Memory B cell (primary cell): ENCODE measurements at regions not wholly inside any gene's neighbourhood (a gene's known extent, or its start where the extent isn't known, plus 50 kb on each side); places are given as distances from the start of the nearest gene placed in this dataset.
"Not testable (repeated sequence)": the region's sequence is repeated elsewhere in the genome, so short reads cannot be mapped to it uniquely, and the experiment has no call there.

Experiments used
- ATAC-seq: fragments of 150-1000 bp; cut with Tn5 transposase; 2 replicates; pipeline ENCODE4 v1.10.0; 2021; ENCODE audit warnings: low read depth, mild to moderate bottlenecking, moderate library complexity
- DNase-seq, 2 donors: peaks; one replicate each; pipeline ENCODE4 v3.0.0; 2022; ENCODE audit warnings: low spot score in 2 of 2
- H3K27ac Mint-ChIP-seq: one replicate; pipeline ENCODE4 v1.8.0; 2022; ENCODE audit warnings: mild to moderate bottlenecking, moderate library complexity, mixed read lengths
- H3K27me3 Mint-ChIP-seq: one replicate; pipeline ENCODE4 v1.8.0; 2022; ENCODE audit warnings: mixed read lengths
- H3K36me3 Mint-ChIP-seq: one replicate; pipeline ENCODE4 v1.8.0; 2022; ENCODE audit warnings: mild to moderate bottlenecking, mixed read lengths
- H3K4me1 Mint-ChIP-seq: one replicate; pipeline ENCODE4 v1.8.0; 2022; ENCODE audit warnings: mixed read lengths
- H3K4me3 Mint-ChIP-seq: one replicate; pipeline ENCODE4 v1.8.0; 2022; ENCODE audit warnings: mild to moderate bottlenecking, moderate library complexity, mixed read lengths
- H3K9me3 Mint-ChIP-seq: one replicate; pipeline ENCODE4 v1.8.0; 2022; ENCODE audit warnings: mixed read lengths

GRCh38 chr16:48047241-48047640, 108.6 kb downstream of the ABCC12 start:
- no peaks in the 10 kb centered on the region for H3K9me3 Mint-ChIP-seq
- no peak overlapping the region for H3K4me3 Mint-ChIP-seq
- peaks cover 12% of the 10 kb centered on the region for H3K27me3 Mint-ChIP-seq
- ATAC-seq: no peak
- no peak overlapping the region for H3K27ac Mint-ChIP-seq
- H3K4me1 Mint-ChIP-seq: no peaks in the 10 kb centered on the region
- DNase-seq: no peak
- H3K36me3 Mint-ChIP-seq: no peaks in the 10 kb centered on the region

GRCh38 chr16:48044117-48044516, 111.7 kb downstream of the ABCC12 start:
- no peaks in the 10 kb centered on the region for H3K9me3 Mint-ChIP-seq
- no peak overlapping the region for H3K4me3 Mint-ChIP-seq
- DNase-seq (no peak), ATAC-seq (no peak)
- H3K27me3 Mint-ChIP-seq: peaks cover 6% of the 10 kb centered on the region
- H3K27ac Mint-ChIP-seq: no peak overlapping the region
- no peaks in the 10 kb centered on the region for H3K36me3 Mint-ChIP-seq
- H3K4me1 Mint-ChIP-seq: no peaks in the 10 kb centered on the region

DNA sequence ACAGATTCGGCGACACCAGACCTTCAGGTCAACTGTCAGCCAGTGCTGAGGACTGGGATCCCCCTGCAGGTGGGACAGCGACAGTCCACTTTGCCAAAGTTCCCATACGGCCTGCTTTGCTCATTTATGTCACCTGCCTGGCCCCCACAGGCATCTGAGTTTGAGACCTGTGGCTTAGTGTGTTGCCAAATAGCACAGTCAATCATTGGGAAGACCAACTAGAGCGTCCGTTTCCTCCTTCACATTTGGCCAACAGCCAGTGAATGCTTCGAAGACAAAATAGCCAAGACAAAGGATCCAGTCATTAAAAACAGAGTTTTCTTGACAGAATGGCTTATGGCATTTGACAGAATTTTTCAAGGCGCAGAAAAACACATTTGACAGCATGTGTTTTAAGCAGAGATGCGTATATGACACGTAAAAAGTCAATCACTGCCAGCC, 113.8 kb downstream of the ABCC12 start:
- H3K9me3 Mint-ChIP-seq: no peaks in the 10 kb centered on the region
- no peak overlapping the region for H3K27ac Mint-ChIP-seq
- no peaks in the 10 kb centered on the region for H3K4me1 Mint-ChIP-seq
- H3K36me3 Mint-ChIP-seq: no peaks in the 10 kb centered on the region
- H3K27me3 Mint-ChIP-seq: peaks cover 6% of the 10 kb centered on the region
- DNase-seq (no peak), ATAC-seq (no peak)
- no peak overlapping the region for H3K4me3 Mint-ChIP-seq

- ATAC-seq (no peak), DNase-seq (no peak)
- H3K4me3 Mint-ChIP-seq: no peak overlapping the region
- H3K4me1 Mint-ChIP-seq: no peaks in the 10 kb centered on the region
- peaks cover 9% of the 10 kb centered on the region for H3K27me3 Mint-ChIP-seq
- H3K27ac Mint-ChIP-seq: no peak overlapping the region
- peaks cover 2% of the 10 kb centered on the region for H3K36me3 Mint-ChIP-seq
- H3K9me3 Mint-ChIP-seq: peaks cover 2% of the 10 kb centered on the region
Observed at GRCh38 chr16:48035142-48035541, 120.7 kb downstream of the ABCC12 start.

- no peak for DNase-seq
- H3K27me3 Mint-ChIP-seq: peaks cover 12% of the 10 kb centered on the region
- ATAC-seq: no peak
- peaks cover 2% of the 10 kb centered on the region for H3K9me3 Mint-ChIP-seq
- H3K4me1 Mint-ChIP-seq: no peaks in the 10 kb centered on the region
- no peak overlapping the region for H3K4me3 Mint-ChIP-seq
- H3K27ac Mint-ChIP-seq: no peak overlapping the region
- peaks cover 2% of the 10 kb centered on the region for H3K36me3 Mint-ChIP-seq
Observed at GRCh38 chr16:48030926-48031325, 124.9 kb downstream of the ABCC12 start.

DNA sequence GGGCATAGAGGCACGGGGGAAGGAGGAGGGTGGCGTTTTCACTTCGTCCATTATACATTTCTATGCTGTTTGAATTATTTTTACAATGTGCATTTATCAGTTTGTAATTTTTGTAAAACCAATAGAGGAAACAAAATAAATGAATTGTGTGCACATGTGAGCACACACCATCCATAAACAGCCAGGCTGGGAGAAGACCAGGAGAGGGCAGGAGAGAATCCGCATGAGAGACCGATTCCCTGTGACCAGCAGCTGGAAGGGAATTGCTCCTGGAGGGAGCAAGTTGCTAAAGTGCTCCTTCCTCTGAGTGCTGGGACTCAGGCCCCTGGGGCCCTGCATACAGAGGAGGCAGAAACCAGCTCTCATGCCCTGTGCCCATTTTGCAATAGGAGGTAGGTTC, 126.0 kb downstream of the ABCC12 start:
- Mint-ChIP-seq H3K36me3 (peaks cover 2% of the 10 kb centered on the region), H3K27ac (no peak overlapping the region), H3K4me3 (no peak overlapping the region), H3K27me3 (peaks cover 11% of the 10 kb centered on the region), H3K4me1 (no peaks in the 10 kb centered on the region), H3K9me3 (peaks cover 2% of the 10 kb centered on the region)
- DNase-seq: no peak
- ATAC-seq: no peak

- Mint-ChIP-seq H3K4me3 (no peak overlapping the region), H3K4me1 (no peaks in the 10 kb centered on the region), H3K9me3 (no peaks in the 10 kb centered on the region), H3K36me3 (no peaks in the 10 kb centered on the region), H3K27me3 (peaks cover 12% of the 10 kb centered on the region), H3K27ac (no peak overlapping the region)
- DNase-seq: no peak
- ATAC-seq: no peak
Observed at GRCh38 chr16:48025359-48025758, 130.4 kb downstream of the ABCC12 start.

DNA sequence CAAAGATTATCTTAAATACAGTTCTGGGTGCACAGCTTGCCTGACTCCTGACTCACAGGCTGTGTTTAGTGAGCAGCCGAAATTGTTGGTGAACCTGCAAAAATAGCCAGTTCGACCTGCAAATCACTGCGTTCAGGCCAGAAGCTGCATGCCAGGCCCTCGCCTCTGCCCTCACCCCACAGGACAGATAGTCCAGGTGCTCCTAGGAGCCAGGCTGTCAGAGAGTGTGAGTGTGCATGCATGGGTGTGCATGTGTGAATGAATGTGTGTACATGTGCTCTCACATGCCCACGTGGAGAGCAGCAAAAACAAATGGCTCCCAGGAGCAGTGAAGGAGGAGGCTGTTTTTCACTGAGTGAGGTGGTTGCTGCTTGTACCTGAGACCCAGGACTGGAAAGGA, 131.8 kb downstream of the ABCC12 start:
- Mint-ChIP-seq H3K9me3 (no peaks in the 10 kb centered on the region), H3K27me3 (peaks cover 12% of the 10 kb centered on the region), H3K36me3 (no peaks in the 10 kb centered on the region), H3K4me1 (no peaks in the 10 kb centered on the region), H3K27ac (no peak overlapping the region), H3K4me3 (no peak overlapping the region)
- DNase-seq (no peak), ATAC-seq (no peak)

DNA sequence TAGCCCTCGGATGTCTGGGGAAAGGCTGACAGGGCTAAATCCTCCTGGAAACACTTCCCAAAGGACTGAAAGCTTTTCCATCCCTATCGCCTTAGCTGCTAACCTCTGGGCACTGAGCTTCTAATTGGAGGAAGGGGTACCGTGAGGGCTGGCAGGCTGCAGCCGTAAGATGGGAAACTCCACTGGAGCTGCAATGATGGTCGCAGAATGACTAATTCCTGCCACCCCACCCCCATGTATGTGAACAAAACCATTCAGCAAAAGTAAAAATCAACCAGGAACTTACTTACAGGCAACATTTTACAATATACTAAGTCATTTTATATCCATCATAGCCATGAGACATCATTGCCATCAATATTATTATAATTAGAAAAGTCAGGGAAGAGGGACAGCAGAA, 133.3 kb downstream of the ABCC12 start:
- H3K27me3 Mint-ChIP-seq: peaks cover 12% of the 10 kb centered on the region
- H3K36me3 Mint-ChIP-seq: no peaks in the 10 kb centered on the region
- no peaks in the 10 kb centered on the region for H3K4me1 Mint-ChIP-seq
- no peak for ATAC-seq
- no peak overlapping the region for H3K4me3 Mint-ChIP-seq
- H3K27ac Mint-ChIP-seq: no peak overlapping the region
- no peaks in the 10 kb centered on the region for H3K9me3 Mint-ChIP-seq
- no peak for DNase-seq

DNA sequence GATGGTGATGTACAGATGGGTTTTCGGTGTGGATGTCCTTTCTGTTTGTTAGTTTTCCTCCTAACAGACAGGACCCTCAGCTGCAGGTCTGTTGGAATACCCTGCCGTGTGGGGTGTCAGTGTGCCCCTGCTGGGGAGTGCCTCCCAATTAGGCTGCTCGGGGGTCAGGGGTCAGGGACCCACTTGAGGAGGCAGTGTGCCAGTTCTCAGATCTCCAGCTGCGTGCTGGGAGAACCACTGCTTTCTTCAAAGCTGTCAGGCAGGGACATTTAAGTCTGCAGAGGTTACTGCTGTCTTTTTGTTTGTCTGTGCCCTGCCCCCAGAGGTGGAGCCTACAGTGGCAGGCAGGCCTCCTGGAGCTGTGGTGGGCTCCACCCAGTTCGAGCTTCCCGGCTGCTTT, 135.2 kb downstream of the ABCC12 start:
- not testable (repeated sequence) for DNase-seq, H3K27ac Mint-ChIP-seq, ATAC-seq, H3K4me1 Mint-ChIP-seq, H3K36me3 Mint-ChIP-seq, H3K27me3 Mint-ChIP-seq, H3K4me3 Mint-ChIP-seq, H3K9me3 Mint-ChIP-seq

DNA sequence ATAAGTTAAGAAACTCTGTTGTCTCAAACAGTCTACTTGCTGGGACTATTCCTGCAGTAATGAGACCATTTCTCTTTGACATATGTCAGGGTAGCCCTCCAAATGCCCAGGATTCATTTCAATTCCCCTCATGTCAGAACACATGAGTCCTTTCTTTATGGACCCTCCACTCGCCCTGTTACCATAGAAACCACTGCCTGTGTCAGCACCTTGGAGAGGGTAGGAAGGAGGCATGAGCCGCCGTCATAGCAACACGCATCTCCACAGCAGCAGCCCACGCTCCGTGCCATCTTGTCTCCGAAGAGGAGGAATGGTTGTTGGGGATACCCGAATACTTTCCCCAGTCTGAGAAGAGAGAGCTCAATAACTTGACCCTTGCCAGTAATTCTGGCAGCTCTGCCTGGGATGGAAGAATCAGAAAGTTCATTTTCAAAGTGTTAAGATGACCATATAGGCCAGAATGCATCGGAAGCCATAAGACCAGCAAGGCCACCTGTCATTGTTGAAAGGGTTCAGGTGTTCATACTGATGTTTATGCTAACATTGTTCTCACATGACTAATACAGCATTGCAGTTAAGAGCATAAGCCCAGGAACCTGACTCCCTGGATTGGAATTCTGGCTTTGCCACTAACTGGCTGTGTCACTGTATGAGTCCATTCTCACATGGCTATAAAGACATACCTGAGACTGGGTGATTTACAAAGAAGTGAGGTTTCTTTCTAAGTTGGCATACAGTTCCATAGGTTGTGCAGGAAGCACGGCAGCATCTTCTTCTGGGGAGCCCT, 141.3 kb downstream of the ABCC12 start:
- H3K9me3 Mint-ChIP-seq: no peaks in the 10 kb centered on the region
- ATAC-seq (no peak), DNase-seq (no peak)
- H3K36me3 Mint-ChIP-seq: no peaks in the 10 kb centered on the region
- peaks cover 3% of the 10 kb centered on the region for H3K4me1 Mint-ChIP-seq
- no peak overlapping the region for H3K4me3 Mint-ChIP-seq
- H3K27ac Mint-ChIP-seq: no peak overlapping the region
- H3K27me3 Mint-ChIP-seq: no peaks in the 10 kb centered on the region

GRCh38 chr16:48013491-48013901, 142.3 kb downstream of the ABCC12 start:
- Mint-ChIP-seq H3K4me1 (peaks cover 3% of the 10 kb centered on the region), H3K27me3 (peaks cover 1% of the 10 kb centered on the region), H3K9me3 (no peaks in the 10 kb centered on the region), H3K36me3 (no peaks in the 10 kb centered on the region), H3K4me3 (no peak overlapping the region), H3K27ac (no peak overlapping the region)
- DNase-seq (no peak), ATAC-seq (no peak)

GRCh38 chr16:48011878-48012658, 143.7 kb downstream of the ABCC12 start:
- Mint-ChIP-seq H3K4me1 (peaks cover 3% of the 10 kb centered on the region), H3K27me3 (peaks cover 1% of the 10 kb centered on the region), H3K9me3 (no peaks in the 10 kb centered on the region), H3K4me3 (no peak overlapping the region), H3K36me3 (no peaks in the 10 kb centered on the region), H3K27ac (no peak overlapping the region)
- DNase-seq: no peak
- ATAC-seq: no peak

GRCh38 chr16:48011466-48011865, 144.3 kb downstream of the ABCC12 start:
- H3K27me3 Mint-ChIP-seq: peaks cover 1% of the 10 kb centered on the region
- H3K36me3 Mint-ChIP-seq: no peaks in the 10 kb centered on the region
- no peak overlapping the region for H3K27ac Mint-ChIP-seq
- peaks cover 3% of the 10 kb centered on the region for H3K4me1 Mint-ChIP-seq
- H3K9me3 Mint-ChIP-seq: no peaks in the 10 kb centered on the region
- DNase-seq (no peak), ATAC-seq (no peak)
- H3K4me3 Mint-ChIP-seq: no peak overlapping the region
